GM13977 (cell line): ENCODE measurements at regions not wholly inside any gene's neighbourhood (a gene's known extent, or its start where the extent isn't known, plus 50 kb on each side); places are given as distances from the start of the nearest gene placed in this dataset.

Experiments used
- DNase-seq: peaks from one replicate; pipeline ENCODE4 v3.0.0; 2012; ENCODE audit warnings: low spot score
- in situ Hi-C: fragments of 300-500 bp; cut with MboI; formaldehyde crosslinking; loops from one replicate; pipeline ENCODE4 v1.12.0; 2022; ENCODE audit warnings: low sequenced_read_pairs, low pct_unique_long_range_greater_than_20kb, mixed read lengths, inconsistent platforms; ENCODE audit not compliant: unreplicated experiment
- TF ChIP-seq, protein P1 (sequence below): IDR thresholded peaks from 2 replicates; pipeline ENCODE4 v1.5.1; 2012; ENCODE audit warnings: mild to moderate bottlenecking, control low read depth; ENCODE audit not compliant: insufficient read depth; ENCODE audit errors: extremely low read depth, missing control alignments

DNA sequence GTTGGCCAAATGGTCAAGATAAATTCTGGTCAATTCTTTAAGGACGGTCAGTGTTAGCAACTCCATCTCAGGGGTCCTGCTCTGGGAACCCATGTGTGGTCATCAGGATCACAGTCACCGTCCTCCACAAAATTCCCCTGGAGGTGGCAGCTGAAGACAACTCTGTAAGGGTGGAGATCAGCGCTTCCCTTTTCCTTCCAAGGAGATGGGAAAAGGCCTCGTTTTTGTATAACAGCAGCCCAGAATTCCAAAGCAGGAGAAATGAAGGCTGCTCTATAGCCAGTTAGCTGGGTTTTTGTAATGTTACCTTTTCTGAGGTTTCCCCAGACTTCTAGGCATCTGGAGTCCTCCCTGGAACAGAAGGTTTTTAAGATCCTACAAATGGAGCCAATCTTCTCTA is 334.8 kb downstream of the MYCN start:
- no peak for DNase-seq
- TF ChIP-seq, protein P1, sequence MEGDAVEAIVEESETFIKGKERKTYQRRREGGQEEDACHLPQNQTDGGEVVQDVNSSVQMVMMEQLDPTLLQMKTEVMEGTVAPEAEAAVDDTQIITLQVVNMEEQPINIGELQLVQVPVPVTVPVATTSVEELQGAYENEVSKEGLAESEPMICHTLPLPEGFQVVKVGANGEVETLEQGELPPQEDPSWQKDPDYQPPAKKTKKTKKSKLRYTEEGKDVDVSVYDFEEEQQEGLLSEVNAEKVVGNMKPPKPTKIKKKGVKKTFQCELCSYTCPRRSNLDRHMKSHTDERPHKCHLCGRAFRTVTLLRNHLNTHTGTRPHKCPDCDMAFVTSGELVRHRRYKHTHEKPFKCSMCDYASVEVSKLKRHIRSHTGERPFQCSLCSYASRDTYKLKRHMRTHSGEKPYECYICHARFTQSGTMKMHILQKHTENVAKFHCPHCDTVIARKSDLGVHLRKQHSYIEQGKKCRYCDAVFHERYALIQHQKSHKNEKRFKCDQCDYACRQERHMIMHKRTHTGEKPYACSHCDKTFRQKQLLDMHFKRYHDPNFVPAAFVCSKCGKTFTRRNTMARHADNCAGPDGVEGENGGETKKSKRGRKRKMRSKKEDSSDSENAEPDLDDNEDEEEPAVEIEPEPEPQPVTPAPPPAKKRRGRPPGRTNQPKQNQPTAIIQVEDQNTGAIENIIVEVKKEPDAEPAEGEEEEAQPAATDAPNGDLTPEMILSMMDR: no peak
- in situ Hi-C loops: no loop called here

DNA sequence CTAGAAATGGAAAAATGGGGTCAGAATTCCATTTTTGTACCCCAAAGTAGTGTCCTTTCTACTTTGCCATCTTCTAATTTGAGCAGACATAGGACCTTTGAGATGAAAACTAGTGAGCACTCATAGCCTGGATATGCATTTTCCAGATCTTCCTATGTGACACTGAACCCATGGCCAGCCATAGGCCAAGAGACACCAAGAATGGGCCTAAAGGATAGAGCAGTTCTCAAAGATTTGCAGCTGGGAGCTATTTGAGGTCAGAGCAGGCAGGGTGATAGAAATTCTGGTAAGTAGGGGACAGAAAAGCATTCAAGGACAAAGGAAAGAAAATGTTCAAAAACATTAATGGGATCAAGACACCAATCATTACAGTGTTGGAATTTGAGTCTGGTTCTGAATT is 332.8 kb downstream of the MYCN start:
- in situ Hi-C loops: no loop called here
- TF ChIP-seq, protein P1: no peak
- no peak for DNase-seq

- TF ChIP-seq, protein P1: no peak
- no peak for DNase-seq
- in situ Hi-C loops: no loop called here
These were observed 331.9 kb downstream of the MYCN start for GRCh38 chr2:16272038-16272788.

- TF ChIP-seq, protein P1: no peak
- in situ Hi-C loops: no loop called here
- DNase-seq: no peak
These were observed 331.0 kb downstream of the MYCN start for GRCh38 chr2:16271231-16271896.

DNA sequence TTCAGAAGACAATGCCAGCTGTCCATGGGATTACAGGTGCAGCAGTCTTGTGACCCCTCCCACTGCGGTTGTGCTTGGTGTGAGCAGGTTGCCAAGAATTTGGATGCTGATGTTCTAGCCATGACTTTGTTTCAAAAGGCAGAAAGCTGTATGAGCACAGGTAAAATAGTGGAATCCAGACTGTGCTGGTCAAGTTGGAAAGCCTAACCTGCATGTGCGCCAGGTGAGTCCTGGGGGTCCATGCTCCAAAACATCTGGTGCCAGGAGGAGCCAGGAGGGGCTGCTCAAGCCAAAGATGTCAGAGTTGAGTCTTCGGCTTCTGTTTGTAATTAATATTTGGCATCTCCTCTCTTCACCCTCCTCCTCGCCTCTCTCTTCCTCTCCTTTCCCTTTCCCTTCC is 330.1 kb downstream of the MYCN start:
- in situ Hi-C loops: no loop called here
- DNase-seq: no peak
- TF ChIP-seq, protein P1: no peak

- in situ Hi-C loops: no loop called here
- DNase-seq: no peak
- TF ChIP-seq, protein P1: no peak
These were observed 328.1 kb downstream of the MYCN start for GRCh38 chr2:16268301-16269000.
